GM23248 (cell line): ENCODE measurements at regions not wholly inside any gene's neighbourhood (a gene's known extent, or its start where the extent isn't known, plus 50 kb on each side); places are given as distances from the start of the nearest gene placed in this dataset.

Experiments used
- EZH2 ChIP-seq: fragments of 200-600 bp; sonication (generic); IDR thresholded peaks from 2 replicates; pipeline ENCODE4 v1.6.1; 2018; ENCODE audit warnings: antibody characterized with exemption, mild to moderate bottlenecking; ENCODE audit not compliant: insufficient read depth, poor library complexity, severe bottlenecking
- EZH2phosphoT487 ChIP-seq: fragments of 200-600 bp; sonication (generic); IDR thresholded peaks from 2 replicates; pipeline ENCODE4 v1.6.1; 2018; ENCODE audit warnings: antibody characterized with exemption, moderate library complexity, mild to moderate bottlenecking, low read depth; ENCODE audit not compliant: insufficient read depth

DNA sequence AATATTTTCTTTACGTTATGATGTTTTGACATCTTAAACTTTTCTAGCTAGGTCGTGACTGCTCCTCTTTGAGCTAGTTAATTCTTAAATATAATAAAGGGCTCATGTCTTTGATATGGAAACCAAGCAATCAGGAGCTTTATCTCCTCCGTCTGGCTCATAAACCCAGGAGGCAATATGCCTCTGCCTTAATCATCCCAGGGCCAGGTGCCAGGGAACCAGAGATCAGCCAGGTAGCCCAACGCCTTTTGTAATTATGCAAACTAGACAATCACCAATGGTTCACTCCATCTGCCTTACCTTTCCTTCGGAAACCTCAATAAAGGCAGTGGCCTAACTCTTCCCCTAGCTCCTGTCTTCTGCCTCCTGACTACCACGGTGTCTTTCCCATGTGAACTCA lies 213.7 kb downstream of the KCNJ3 start:
- no peak for TF ChIP-seq EZH2
- no peak for TF ChIP-seq EZH2phosphoT487
